ENCODE measurements at regions not wholly inside any gene's neighbourhood (a gene's known extent, or its start where the extent isn't known, plus 50 kb on each side); places are given as distances from the start of the nearest gene placed in this dataset.
"Not testable (repeated sequence)": the region's sequence is repeated elsewhere in the genome, so short reads cannot be mapped to it uniquely, and the experiment has no call there.

GRCh38 chrY:7283001-7283400, 371.4 kb upstream of the AMELY start:
- Mint-ChIP-seq H3K27me3 (no peaks in the 10 kb centered on the region), H3K4me1 (peaks cover 50% of the 10 kb centered on the region), H3K4me3 (peak overlapping the region; percentile 22), H3K9me3 (no peaks in the 10 kb centered on the region), H3K36me3 (peaks cover 34% of the 10 kb centered on the region), H3K27ac (peak overlapping the region; percentile 76)
- no peak for DNase-seq

DNA sequence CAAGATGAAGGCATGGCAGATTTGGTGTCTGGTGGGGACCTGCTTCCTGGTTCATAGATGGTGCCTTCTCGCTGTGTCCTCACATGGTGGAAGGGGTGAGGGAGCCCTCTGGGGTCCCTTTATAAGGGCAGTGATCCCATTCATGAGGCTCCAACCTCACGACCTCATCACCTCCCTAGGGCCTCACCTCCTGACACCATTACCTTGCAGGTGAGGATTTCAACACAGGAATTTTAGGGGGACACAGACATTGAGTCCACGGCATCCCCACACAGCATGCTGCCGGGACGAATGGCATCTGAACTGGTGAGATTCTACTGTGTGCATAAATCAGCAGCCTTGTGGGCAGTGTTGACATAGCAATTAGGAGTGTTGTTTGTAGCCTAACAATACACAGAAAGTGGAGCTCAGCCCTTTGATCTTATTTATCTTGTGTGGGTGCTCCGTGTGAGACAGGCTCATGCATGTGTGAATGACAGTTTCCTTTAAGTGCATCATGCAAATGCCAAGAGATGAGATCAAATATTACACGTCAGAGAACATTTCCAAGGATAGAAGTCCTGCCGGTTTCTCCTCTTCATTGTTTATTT, 368.7 kb upstream of the AMELY start:
- H3K4me1 Mint-ChIP-seq, result peaks cover 45% of the 10 kb centered on the region
- H3K36me3 Mint-ChIP-seq, result peaks cover 39% of the 10 kb centered on the region
- not testable (repeated sequence) for H3K9me3 Mint-ChIP-seq, H3K27me3 Mint-ChIP-seq, DNase-seq
- peak overlapping the region; percentile 79 for H3K27ac Mint-ChIP-seq
- peak overlapping the region; percentile 76 for H3K4me3 Mint-ChIP-seq

- Mint-ChIP-seq H3K4me3 (peak overlapping the region; percentile 95), H3K36me3 (peaks cover 31% of the 10 kb centered on the region), H3K9me3 (no peaks in the 10 kb centered on the region), H3K4me1 (peaks cover 28% of the 10 kb centered on the region), H3K27me3 (no peaks in the 10 kb centered on the region), H3K27ac (peak overlapping the region; percentile 96)
- DNase-seq, result no peak
Measured at GRCh38 chrY:7275751-7276150, 364.2 kb upstream of the AMELY start.

GRCh38 chrY:7275014-7275413, 363.5 kb upstream of the AMELY start:
- no peak for DNase-seq
- Mint-ChIP-seq H3K27ac (peak overlapping the region; percentile 96), H3K9me3 (no peaks in the 10 kb centered on the region), H3K36me3 (peaks cover 31% of the 10 kb centered on the region), H3K4me3 (peak overlapping the region; percentile 95), H3K4me1 (peaks cover 25% of the 10 kb centered on the region), H3K27me3 (no peaks in the 10 kb centered on the region)

DNA sequence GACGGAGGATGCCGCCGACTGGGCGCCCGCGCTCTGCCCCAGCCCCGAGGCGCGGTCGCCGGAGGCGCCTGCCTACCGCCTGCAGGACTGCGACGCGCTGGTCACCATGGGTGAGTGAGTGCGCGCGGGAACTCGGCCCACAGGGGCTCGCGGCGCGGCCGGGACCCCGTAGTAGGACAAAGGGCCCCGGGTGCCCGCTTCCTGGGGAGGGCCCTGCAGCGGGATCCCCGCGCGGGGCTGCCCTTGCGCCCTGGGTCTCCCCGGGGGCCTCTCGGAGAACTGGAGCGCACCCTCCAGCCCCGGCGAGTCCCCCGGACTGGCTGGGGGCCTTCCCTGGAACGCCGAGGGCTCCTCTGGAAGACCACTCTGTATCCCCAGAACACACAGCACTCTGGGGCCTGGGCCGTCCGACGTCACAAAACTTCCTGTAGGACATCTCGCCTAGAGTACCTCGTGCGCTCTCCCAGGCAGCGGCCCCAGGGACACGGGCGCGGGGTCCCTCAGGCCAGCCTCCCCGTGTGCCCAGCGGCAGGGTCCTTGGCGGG, 362.9 kb upstream of the AMELY start:
- peak; percentile 23 for DNase-seq
- H3K36me3 Mint-ChIP-seq, result peaks cover 29% of the 10 kb centered on the region
- H3K27me3 Mint-ChIP-seq, result no peaks in the 10 kb centered on the region
- H3K4me3 Mint-ChIP-seq, result peak overlapping the region; percentile 95
- H3K9me3 Mint-ChIP-seq, result no peaks in the 10 kb centered on the region
- H3K4me1 Mint-ChIP-seq, result peaks cover 19% of the 10 kb centered on the region
- H3K27ac Mint-ChIP-seq, result peak overlapping the region; percentile 96

GRCh38 chrY:7273587-7274203, 362.1 kb upstream of the AMELY start:
- Mint-ChIP-seq H3K9me3 (no peaks in the 10 kb centered on the region), H3K27ac (peak overlapping the region; percentile 96), H3K4me1 (peaks cover 12% of the 10 kb centered on the region), H3K27me3 (no peaks in the 10 kb centered on the region), H3K36me3 (peaks cover 22% of the 10 kb centered on the region), H3K4me3 (peak overlapping the region; percentile 92)
- DNase-seq, result peak; percentile 91

- DNase-seq, result peak; percentile 55
- peaks cover 12% of the 10 kb centered on the region for H3K4me1 Mint-ChIP-seq
Measured at GRCh38 chrY:7272556-7273195, 361.1 kb upstream of the AMELY start.

DNA sequence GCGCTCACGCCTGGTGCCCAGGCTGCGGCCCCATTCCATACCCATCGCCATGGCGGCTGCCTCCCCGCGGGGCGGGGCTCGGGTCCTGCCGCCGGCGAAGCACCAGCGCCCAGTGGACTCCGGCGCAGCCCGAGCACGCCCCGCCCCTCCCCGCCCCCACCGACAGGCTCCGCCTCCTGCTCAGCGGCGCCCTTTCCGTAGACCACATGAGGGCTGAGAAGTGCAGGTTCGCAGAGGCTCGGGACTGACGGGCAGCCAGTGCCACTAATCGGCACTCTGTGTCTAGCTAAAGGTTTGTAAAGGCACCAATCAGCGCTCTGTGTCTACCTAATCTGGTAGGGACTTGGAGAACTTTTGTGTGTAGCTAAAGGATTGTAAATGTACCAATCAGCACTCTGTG, 352.2 kb upstream of the AMELY start:
- H3K27me3 Mint-ChIP-seq, result no peaks in the 10 kb centered on the region
- no peak overlapping the region for H3K27ac Mint-ChIP-seq
- no peaks in the 10 kb centered on the region for H3K9me3 Mint-ChIP-seq
- DNase-seq, result no peak
- H3K4me3 Mint-ChIP-seq, result no peak overlapping the region
- H3K4me1 Mint-ChIP-seq, result peaks cover 3% of the 10 kb centered on the region
- no peaks in the 10 kb centered on the region for H3K36me3 Mint-ChIP-seq

More at GRCh38 chrY:7272556-7273195, 361.1 kb upstream of the AMELY start:
- Mint-ChIP-seq H3K27ac (peak overlapping the region; percentile 96), H3K27me3 (no peaks in the 10 kb centered on the region), H3K9me3 (no peaks in the 10 kb centered on the region), H3K4me3 (peak overlapping the region; percentile 92), H3K36me3 (peaks cover 20% of the 10 kb centered on the region)

- no peaks in the 10 kb centered on the region for H3K27me3 Mint-ChIP-seq
- no peak for DNase-seq
- H3K36me3 Mint-ChIP-seq, result no peaks in the 10 kb centered on the region
- peaks cover 1% of the 10 kb centered on the region for H3K9me3 Mint-ChIP-seq
- no peak overlapping the region for H3K4me3 Mint-ChIP-seq
- peaks cover 3% of the 10 kb centered on the region for H3K4me1 Mint-ChIP-seq
- H3K27ac Mint-ChIP-seq, result no peak overlapping the region
Measured at GRCh38 chrY:7262531-7262930, 351.0 kb upstream of the AMELY start.

- DNase-seq, result no peak
- Mint-ChIP-seq H3K27me3 (no peaks in the 10 kb centered on the region), H3K4me3 (no peak overlapping the region), H3K4me1 (peaks cover 3% of the 10 kb centered on the region), H3K36me3 (peaks cover 2% of the 10 kb centered on the region), H3K27ac (no peak overlapping the region), H3K9me3 (peaks cover 2% of the 10 kb centered on the region)
Measured at GRCh38 chrY:7261254-7261653, 349.7 kb upstream of the AMELY start.

GRCh38 chrY:7240101-7240500, 328.5 kb upstream of the AMELY start:
- Mint-ChIP-seq H3K9me3 (no peaks in the 10 kb centered on the region), H3K4me1 (peaks cover 19% of the 10 kb centered on the region), H3K27me3 (no peaks in the 10 kb centered on the region), H3K36me3 (no peaks in the 10 kb centered on the region), H3K27ac (peak overlapping the region; percentile 59), H3K4me3 (peak overlapping the region; percentile 40)
- peak; percentile 5 for DNase-seq

DNA sequence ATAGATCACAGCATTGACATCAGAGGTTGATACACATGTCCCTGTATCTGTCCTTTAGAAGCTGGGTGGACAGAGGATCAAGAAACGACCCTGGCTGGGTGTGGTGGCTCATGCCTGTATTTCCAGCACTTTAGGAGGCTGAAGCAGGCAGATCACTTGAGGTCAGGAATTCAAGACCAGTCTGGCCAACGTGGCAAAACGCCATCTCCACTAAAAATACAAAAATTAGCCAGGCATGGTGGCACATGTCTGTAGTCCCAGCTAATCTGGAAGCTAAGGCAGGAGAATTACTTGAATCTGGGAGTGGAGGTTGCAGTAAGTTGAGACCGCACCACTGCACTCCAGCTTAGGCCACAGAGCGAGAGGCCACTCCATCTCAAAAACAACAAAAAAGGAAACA, 300.4 kb upstream of the AMELY start:
- H3K4me1 Mint-ChIP-seq, result no peaks in the 10 kb centered on the region
- no peaks in the 10 kb centered on the region for H3K27me3 Mint-ChIP-seq

GRCh38 chrY:7204456-7204855, 292.9 kb upstream of the AMELY start:
- no peak overlapping the region for H3K27ac Mint-ChIP-seq
- H3K4me1 Mint-ChIP-seq, result peaks cover 3% of the 10 kb centered on the region
- no peaks in the 10 kb centered on the region for H3K9me3 Mint-ChIP-seq
- no peaks in the 10 kb centered on the region for H3K36me3 Mint-ChIP-seq
- DNase-seq, result no peak
- no peak overlapping the region for H3K4me3 Mint-ChIP-seq
- H3K27me3 Mint-ChIP-seq, result no peaks in the 10 kb centered on the region

More for the DNA sequence above, 300.4 kb upstream of the AMELY start:
- no peak overlapping the region for H3K4me3 Mint-ChIP-seq
- DNase-seq, result no peak
- no peaks in the 10 kb centered on the region for H3K9me3 Mint-ChIP-seq
- H3K27ac Mint-ChIP-seq, result no peak overlapping the region
- H3K36me3 Mint-ChIP-seq, result no peaks in the 10 kb centered on the region

GRCh38 chrY:7182591-7182990, 271.0 kb upstream of the AMELY start:
- no peaks in the 10 kb centered on the region for H3K4me1 Mint-ChIP-seq
- H3K4me3 Mint-ChIP-seq, result no peak overlapping the region
- peaks cover 10% of the 10 kb centered on the region for H3K9me3 Mint-ChIP-seq
- H3K27me3 Mint-ChIP-seq, result no peaks in the 10 kb centered on the region
- H3K36me3 Mint-ChIP-seq, result no peaks in the 10 kb centered on the region
- no peak overlapping the region for H3K27ac Mint-ChIP-seq
- DNase-seq, result no peak

- Mint-ChIP-seq H3K27ac (no peak overlapping the region), H3K27me3 (no peaks in the 10 kb centered on the region), H3K4me1 (no peaks in the 10 kb centered on the region), H3K9me3 (peaks cover 2% of the 10 kb centered on the region), H3K4me3 (no peak overlapping the region), H3K36me3 (no peaks in the 10 kb centered on the region)
- DNase-seq, result no peak
Measured at GRCh38 chrY:7177631-7178030, 266.1 kb upstream of the AMELY start.
